ENCODE measurements at regions not wholly inside any gene's neighbourhood (a gene's known extent, or its start where the extent isn't known, plus 50 kb on each side); places are given as distances from the start of the nearest gene placed in this dataset.

- BruUV-seq (replicated peaks): no TSS peak
- Histone ChIP-seq H3K4me3 (ENCODE audit: low read depth in 2 of 2, low read length in 2 of 2) (no peak overlapping the region), H3K4me1 (ENCODE audit: control insufficient read depth, insufficient read depth, low read length) (no peaks in the 10 kb centered on the region), H3K36me3 (ENCODE audit: control insufficient read depth, insufficient read depth, low read length) (no peaks in the 10 kb centered on the region), H3K27ac (ENCODE audit: low read length) (no peak overlapping the region), H3K9me3 (ENCODE audit: control insufficient read depth, insufficient read depth, low read depth, low read length) (no peaks in the 10 kb centered on the region), H3K27me3 (ENCODE audit: control insufficient read depth, insufficient read depth, low read length) (no peaks in the 10 kb centered on the region)
- ATAC-seq (no peak), DNase-seq (ENCODE audit: low read depth, low spot score) (no peak)
- intact Hi-C loops (cut with micrococcal nuclease; ENCODE audit: unreplicated experiment): loop anchor here (10.0 kb wide), 1 partner anchor 113 kb away; no protein-coding TSS in a partner anchor
- in situ Hi-C loops (cut with HindIII; ENCODE audit: low pct_unique_long_range_greater_than_20kb, low sequenced_read_pairs): no loop called here
- ChIA-PET CTCF (no interaction called here), POLR2A (no interaction called here)
- TF ChIP-seq REST (IDR thresholded peaks at IDR 0.05; ENCODE audit: insufficient read depth in 1 of 2, low read depth in 2 of 2, low read length in 1 of 2): no peak
- no peak for TF ChIP-seq CTCF (IDR thresholded peaks at IDR 0.05)
- no peak for TF ChIP-seq POLR2AphosphoS5 (IDR thresholded peaks at IDR 0.05; ENCODE audit: low read depth, low read length)
- no peak for TF ChIP-seq SIN3A (IDR thresholded peaks at IDR 0.05; ENCODE audit: borderline replicate concordance, insufficient read depth, low read depth, low read length)
These were observed 529.2 kb downstream of the RAPGEF2 start for GRCh38 chr4:159632031-159632430.

- Histone ChIP-seq H3K27ac (ENCODE audit: low read length) (no peak overlapping the region), H3K4me1 (ENCODE audit: control insufficient read depth, insufficient read depth, low read length) (no peaks in the 10 kb centered on the region), H3K4me3 (ENCODE audit: low read depth in 2 of 2, low read length in 2 of 2) (no peak overlapping the region), H3K27me3 (ENCODE audit: control insufficient read depth, insufficient read depth, low read length) (no peaks in the 10 kb centered on the region), H3K36me3 (ENCODE audit: control insufficient read depth, insufficient read depth, low read length) (no peaks in the 10 kb centered on the region), H3K9me3 (ENCODE audit: control insufficient read depth, insufficient read depth, low read depth, low read length) (no peaks in the 10 kb centered on the region)
- intact Hi-C loops (cut with micrococcal nuclease; ENCODE audit: unreplicated experiment) (loop anchor here (10.0 kb wide), 1 partner anchor 105 kb away; no protein-coding TSS in a partner anchor), in situ Hi-C loops (cut with HindIII; ENCODE audit: low pct_unique_long_range_greater_than_20kb, low sequenced_read_pairs) (no loop called here)
- ATAC-seq (no peak), DNase-seq (ENCODE audit: low read depth, low spot score) (no peak)
- BruUV-seq (replicated peaks): no TSS peak
- ChIA-PET CTCF (no interaction called here), POLR2A (no interaction called here)
- TF ChIP-seq SIN3A (IDR thresholded peaks at IDR 0.05; ENCODE audit: borderline replicate concordance, insufficient read depth, low read depth, low read length) (no peak), REST (IDR thresholded peaks at IDR 0.05; ENCODE audit: insufficient read depth in 1 of 2, low read depth in 2 of 2, low read length in 1 of 2) (no peak), CTCF (IDR thresholded peaks at IDR 0.05) (no peak), POLR2AphosphoS5 (IDR thresholded peaks at IDR 0.05; ENCODE audit: low read depth, low read length) (no peak), TCF7L2 (IDR thresholded peaks at IDR 0.05; ENCODE audit: low read depth, low read length) (no peak)
These were observed 536.9 kb downstream of the RAPGEF2 start for GRCh38 chr4:159639671-159640323.

Measured in Panc1 (cell line).